B cell (primary cell): ENCODE measurements at regions not wholly inside any gene's neighbourhood (a gene's known extent, or its start where the extent isn't known, plus 50 kb on each side); places are given as distances from the start of the nearest gene placed in this dataset.

Source experiments
- ATAC-seq: fragments of 200-7000 bp; cut with Tn5 transposase; one replicate; pipeline ENCODE4 v1.10.0; 2021; ENCODE audit warnings: low read depth, mild to moderate bottlenecking, moderate number of reproducible peaks, moderate library complexity
- CTCF ChIA-PET: fragments of 350-600 bp; sonication (Branson Sonifier 250); formaldehyde crosslinking; loops from one replicate; lab custom pipeline; 2021; ENCODE audit warnings: antibody characterized with exemption, inconsistent platforms; lab: Charles Lee
- POLR2A ChIA-PET: fragments of 350-600 bp; sonication (Branson Sonifier 250); formaldehyde crosslinking; loops from one replicate; lab custom pipeline; 2021; ENCODE audit warnings: antibody characterized with exemption; lab: Charles Lee
- DNase-seq: peaks from one replicate; pipeline ENCODE4 v3.0.0; 2013
- H2AFZ ChIP-seq: 2 replicates; pipeline ENCODE4 v1.6.1; 2012; ENCODE audit warnings: mild to moderate bottlenecking, low read depth, low read length; ENCODE audit not compliant: insufficient read depth, poor library complexity, severe bottlenecking
- H3K27ac ChIP-seq, 2 donors: 1 replicate in 1 of 2; 2 replicates in 1 of 2; pipeline ENCODE4 v1.5.1; 2012 to 2013; ENCODE audit warnings: low read length in 2 of 2, mild to moderate bottlenecking in 2 of 2, moderate library complexity in 1 of 2
- H3K27me3 ChIP-seq, 4 experiments: fragments of 200-600 bp in 1 of 4; sonication (generic) in 1 of 4; replicated peaks in 1 of 4; 1 replicate in 2 of 4; 2 replicates in 2 of 4; pipeline versions ENCODE4 v1.6.1 to v1.7.0; 2013 to 2016; ENCODE audit warnings: low read length in 3 of 4, mild to moderate bottlenecking in 2 of 4, mixed read lengths in 1 of 4, moderate library complexity in 1 of 4; ENCODE audit not compliant: insufficient read depth in 4 of 4, control insufficient read depth in 3 of 4; ENCODE audit errors: control extremely low read depth in 1 of 4
- H3K36me3 ChIP-seq, 2 experiments: replicated peaks in 1 of 2; 1 replicate in 1 of 2; 2 replicates in 1 of 2; pipeline versions ENCODE4 v1.6.1 to v1.7.1; 2013; ENCODE audit warnings: low read length in 1 of 2; ENCODE audit not compliant: insufficient read depth in 2 of 2, control insufficient read depth in 1 of 2; ENCODE audit errors: control extremely low read depth in 1 of 2, extremely low read depth in 1 of 2
- H3K4me1 ChIP-seq, 2 donors: fragments of 200-600 bp in 1 of 2; sonication (generic) in 1 of 2; 1 replicate in 1 of 2; 2 replicates in 1 of 2; pipeline versions ENCODE4 v1.5.1 to v1.6.1; 2013 to 2017; ENCODE audit warnings: low read length in 2 of 2; ENCODE audit not compliant: control insufficient read depth in 2 of 2, insufficient read depth in 2 of 2
- H3K4me2 ChIP-seq: replicated peaks from 2 replicates; pipeline ENCODE3; 2012; ENCODE audit warnings: mild to moderate bottlenecking, low read depth, low read length; ENCODE audit not compliant: poor library complexity, severe bottlenecking
- H3K4me3 ChIP-seq, 5 experiments: fragments of 200-600 bp in 1 of 5; sonication (generic) in 1 of 5; 1 replicate in 3 of 5; 2 replicates in 2 of 5; pipeline versions ENCODE4 v1.5.1 to v1.7.0; 2011 to 2016; ENCODE audit warnings: low read length in 4 of 5, mild to moderate bottlenecking in 4 of 5, low read depth in 2 of 5, control low read depth in 1 of 5, moderate library complexity in 1 of 5; ENCODE audit not compliant: insufficient read depth in 1 of 5; ENCODE audit errors: control extremely low read depth in 1 of 5, extremely low read depth in 1 of 5
- H3K79me2 ChIP-seq: fragments of 200-600 bp; sonication (generic); one replicate; pipeline ENCODE4 v1.6.0; 2016; ENCODE audit warnings: low read length; ENCODE audit not compliant: control insufficient read depth, insufficient read depth
- H3K9ac ChIP-seq: fragments of 200-600 bp; sonication (generic); 2 replicates; pipeline ENCODE4 v1.6.1; 2017; ENCODE audit warnings: mild to moderate bottlenecking, low read length, moderate library complexity
- H3K9me3 ChIP-seq, 3 donors: one replicate each; pipeline versions ENCODE4 v1.6.1 to v1.7.1; 2013; ENCODE audit warnings: low read length in 2 of 3; ENCODE audit not compliant: control insufficient read depth in 2 of 3, insufficient read depth in 1 of 3; ENCODE audit errors: control extremely low read depth in 1 of 3
- H4K20me1 ChIP-seq: 2 replicates; pipeline ENCODE4 v1.6.0; 2012; ENCODE audit warnings: mild to moderate bottlenecking, low read length; ENCODE audit not compliant: insufficient read depth, control insufficient read depth, poor library complexity, severe bottlenecking
- H3K27ac Mint-ChIP-seq: one replicate; pipeline ENCODE4 v1.8.0; 2021; ENCODE audit warnings: mixed read lengths
- H3K27me3 Mint-ChIP-seq: one replicate; pipeline ENCODE4 v1.8.0; 2021; ENCODE audit warnings: mixed read lengths
- H3K4me1 Mint-ChIP-seq: one replicate; pipeline ENCODE4 v1.8.0; 2021; ENCODE audit warnings: mixed read lengths
- H3K4me3 Mint-ChIP-seq: one replicate; pipeline ENCODE4 v1.8.0; 2021; ENCODE audit warnings: mixed read lengths
- H3K9me3 Mint-ChIP-seq: one replicate; pipeline ENCODE4 v1.8.0; 2022; ENCODE audit warnings: mixed read lengths; ENCODE audit not compliant: insufficient read depth
- CTCF ChIP-seq: fragments of 200-600 bp; IDR thresholded peaks from one replicate; pipeline ENCODE4 v1.8.0; 2022; ENCODE audit warnings: antibody characterized with exemption, mild to moderate bottlenecking
- EZH2 ChIP-seq: IDR thresholded peaks from 2 replicates; pipeline ENCODE4 v1.6.1; 2012; ENCODE audit warnings: borderline replicate concordance, low read depth, mild to moderate bottlenecking, moderate library complexity, low read length; ENCODE audit not compliant: insufficient read depth, poor library complexity, severe bottlenecking
- WGBS: methylation state at CpG from one replicate; pipeline ENCODE4 v1.1.5; 2013; ENCODE audit warnings: missing lambda C conversion rate; ENCODE audit not compliant: insufficient coverage; 5-methylcytosine and 5-hydroxymethylcytosine counted together
- intact Hi-C: fragments of 100-400 bp; cut with micrococcal nuclease; formaldehyde crosslinking; loops from one replicate; pipeline ENCODE4 v1.10.0; 2022

GRCh38 chr4:113828702-113829101, 67.2 kb upstream of the CAMK2D start:
- ATAC-seq (no peak), DNase-seq (no peak)
- no peak for TF ChIP-seq CTCF
- no peak for TF ChIP-seq EZH2
- CTCF ChIA-PET: no interaction called here
- Histone ChIP-seq H3K4me3 (no peak overlapping the region), H3K4me1 (peaks cover 12 to 21% of the 10 kb centered on the region in 2 donors), H4K20me1 (no peaks in the 10 kb centered on the region), H2AFZ (no peak overlapping the region), H3K36me3 (no peaks in the 10 kb centered on the region), H3K79me2 (no peaks in the 10 kb centered on the region), H3K4me2 (no peak overlapping the region), H3K9me3 (no peaks in the 10 kb centered on the region), H3K9ac (no peak overlapping the region), H3K27me3 (no peaks in the 10 kb centered on the region), H3K27ac (no peak overlapping the region)
- Mint-ChIP-seq H3K4me1 (peaks cover 21% of the 10 kb centered on the region), H3K27ac (no peak overlapping the region), H3K4me3 (no peak overlapping the region), H3K27me3 (peaks cover 4% of the 10 kb centered on the region), H3K9me3 (no peaks in the 10 kb centered on the region)
- intact Hi-C loops: no loop called here
- no CpG with 5 or more reads among the region's 2 CpGs for WGBS
- POLR2A ChIA-PET: no interaction called here

- Histone ChIP-seq H3K27ac (no peak overlapping the region), H3K79me2 (no peaks in the 10 kb centered on the region), H4K20me1 (no peaks in the 10 kb centered on the region), H3K4me2 (no peak overlapping the region), H2AFZ (no peak overlapping the region), H3K9me3 (no peaks in the 10 kb centered on the region), H3K9ac (no peak overlapping the region), H3K36me3 (no peaks in the 10 kb centered on the region), H3K27me3 (no peaks in the 10 kb centered on the region), H3K4me3 (no peak overlapping the region), H3K4me1 (peaks cover 8% of the 10 kb centered on the region in 2 donors)
- 100% methylated on average over 1 of the region's 2 CpGs for WGBS
- Mint-ChIP-seq H3K4me3 (no peak overlapping the region), H3K9me3 (no peaks in the 10 kb centered on the region), H3K27me3 (peaks cover 4% of the 10 kb centered on the region), H3K27ac (no peak overlapping the region), H3K4me1 (peaks cover 12% of the 10 kb centered on the region)
- ChIA-PET POLR2A (no interaction called here), CTCF (no interaction called here)
- intact Hi-C loops: no loop called here
- ATAC-seq: no peak
- no peak for DNase-seq
- TF ChIP-seq CTCF: no peak
- TF ChIP-seq EZH2: no peak
These were observed 65.7 kb upstream of the CAMK2D start for GRCh38 chr4:113827285-113827684.
